ENCODE measurements at regions not wholly inside any gene's neighbourhood (a gene's known extent, or its start where the extent isn't known, plus 50 kb on each side); places are given as distances from the start of the nearest gene placed in this dataset.

DNA sequence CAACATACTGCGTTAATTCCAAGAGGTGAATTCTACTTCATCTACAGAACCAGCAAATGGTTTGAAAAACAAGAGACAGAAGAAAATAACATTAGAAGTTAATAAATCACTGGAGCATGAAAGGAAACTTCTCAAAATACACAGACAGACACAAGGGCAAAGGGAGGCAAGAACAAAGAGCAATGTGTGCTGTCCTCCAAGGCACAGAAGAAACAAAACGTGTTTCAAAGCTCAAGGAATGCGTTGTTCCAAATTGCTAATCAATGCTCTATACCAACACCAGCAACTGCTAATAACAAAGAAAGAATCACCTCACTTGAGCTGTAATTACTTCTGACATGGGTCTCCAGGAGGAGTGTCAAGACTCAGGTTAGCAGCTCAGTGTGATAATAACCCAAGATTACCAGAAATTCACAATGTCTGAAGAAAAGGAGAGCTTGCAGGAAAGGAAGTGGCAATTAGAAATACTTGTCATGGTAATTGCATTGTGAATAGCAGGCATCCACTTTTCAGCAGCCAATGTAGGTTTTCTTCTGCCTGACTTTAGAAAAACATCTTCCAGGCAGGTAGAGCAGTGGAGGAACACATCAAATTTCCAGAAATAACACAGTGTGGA is 175.4 kb downstream of the SEC16B start:
- TF ChIP-seq CTCF (IDR thresholded peaks at IDR 0.05) = no peak
- TF ChIP-seq POLR2A (IDR thresholded peaks at IDR 0.05) = no peak

Data from adrenal gland (tissue), 5 donors.